K562 (cell line): ENCODE measurements at regions not wholly inside any gene's neighbourhood (a gene's known extent, or its start where the extent isn't known, plus 50 kb on each side); places are given as distances from the start of the nearest gene placed in this dataset.

Source experiments
- ATAC-seq: fragments of 200-7000 bp; cut with Tn5 transposase; 3 replicates; pipeline ENCODE4 v1.9.1; 2020; ENCODE audit warnings: moderate library complexity
- BruUV-seq: library from RNA; stranded (reverse); fragments of 400-500 nt; replicated peaks from 2 replicates; lab custom pipeline; 2021; lab: Mats Ljungman, UMichigan
- CTCF ChIA-PET: fragments of 300-600 bp; formaldehyde crosslinking; extraction: SDS; loops from one replicate; lab custom pipeline; 2021; ENCODE audit warnings: low intra/inter-chr PET ratio; lab: Yijun Ruan, JAX
- POLR2A ChIA-PET: fragments of 300-600, 350-650 bp; sonication (Branson Sonifier 250); formaldehyde crosslinking; extraction: SDS; loops from one replicate; lab custom pipeline; 2021; ENCODE audit warnings: antibody characterized with exemption, inconsistent platforms; lab: Yijun Ruan, JAX
- DNase-seq, 4 experiments: peaks; one replicate each; pipeline versions ENCODE4 v3.0.0 to v3.0.0-alpha.2; 2011 to 2018; ENCODE audit warnings: low spot score in 3 of 4, mixed read lengths in 3 of 4; ENCODE audit errors: extremely low read depth in 1 of 4
- FAIRE-seq: peaks from 2 replicates; lab custom pipeline; 2011; peaks lifted over from hg19 to GRCh38; lab: Jason Lieb, UNC
- H2AFZ ChIP-seq: 2 replicates; pipeline ENCODE4 v1.6.0; 2011; ENCODE audit warnings: low read depth, low read length, control low read depth, inconsistent platforms
- H3K27ac ChIP-seq: fragments of 200-600 bp; 3 replicates; pipeline ENCODE4 v1.8.0; 2011; ENCODE audit warnings: low read depth, mild to moderate bottlenecking, control low read depth, inconsistent platforms, low read length, moderate library complexity, mixed read lengths; ENCODE audit errors: extremely low read depth
- H3K27me3 ChIP-seq, 2 experiments: fragments of 300-600 bp in 1 of 2; 2 replicates in 1 of 2; 3 replicates in 1 of 2; pipeline versions ENCODE4 v1.6.0 to v1.8.0; 2011; ENCODE audit warnings: inconsistent platforms in 2 of 2, low read length in 2 of 2, mild to moderate bottlenecking in 1 of 2, mixed read lengths in 1 of 2, moderate library complexity in 1 of 2; ENCODE audit not compliant: control insufficient read depth in 2 of 2, insufficient read depth in 2 of 2
- H3K36me3 ChIP-seq: fragments of 300-600 bp; 3 replicates; pipeline ENCODE4 v1.8.0; 2011; ENCODE audit warnings: mild to moderate bottlenecking, low read length, inconsistent platforms; ENCODE audit not compliant: control insufficient read depth, insufficient read depth
- H3K4me1 ChIP-seq, 2 experiments: fragments of 200-600 bp in 1 of 2; replicated peaks in 1 of 2; 2 replicates in 1 of 2; 3 replicates in 1 of 2; pipeline versions ENCODE4 v1.5.1 to v1.8.0; 2011; ENCODE audit warnings: inconsistent platforms in 2 of 2, low read length in 2 of 2, mild to moderate bottlenecking in 1 of 2, mixed read lengths in 1 of 2, moderate library complexity in 1 of 2; ENCODE audit not compliant: control insufficient read depth in 2 of 2, insufficient read depth in 2 of 2
- H3K4me2 ChIP-seq: 2 replicates; pipeline ENCODE4 v1.6.1; 2011; ENCODE audit warnings: low read length, control low read depth, inconsistent platforms, mixed read lengths; ENCODE audit not compliant: insufficient read depth
- H3K4me3 ChIP-seq: fragments of 200-600 bp; sonication (generic), shearing (Covaris generic); 2 replicates; pipeline ENCODE4 v1.5.1; 2016; ENCODE audit warnings: control low read depth, inconsistent platforms
- H3K79me2 ChIP-seq: fragments of 200-600 bp; 3 replicates; pipeline ENCODE4 v1.8.0; 2011; ENCODE audit warnings: low read length, inconsistent platforms; ENCODE audit not compliant: control insufficient read depth, insufficient read depth
- H3K9ac ChIP-seq, 2 experiments: 2 replicates each; pipeline versions ENCODE4 v1.6.0 to v1.6.1; 2011; ENCODE audit warnings: low read depth in 2 of 2, low read length in 2 of 2, control low read depth in 1 of 2, inconsistent platforms in 1 of 2, mild to moderate bottlenecking in 1 of 2, mixed read lengths in 1 of 2; ENCODE audit not compliant: insufficient read depth in 1 of 2
- H3K9me1 ChIP-seq: one replicate; pipeline ENCODE4 v1.6.0; 2011; ENCODE audit warnings: inconsistent platforms, mild to moderate bottlenecking, low read length, moderate library complexity; ENCODE audit not compliant: control insufficient read depth, insufficient read depth
- H3K9me3 ChIP-seq: replicated peaks from 2 replicates; pipeline ENCODE4 v1.5.1; 2011; ENCODE audit warnings: low read depth, low read length, inconsistent platforms; ENCODE audit not compliant: control insufficient read depth, insufficient read depth
- H4K20me1 ChIP-seq: replicated peaks from 2 replicates; pipeline ENCODE4 v1.6.1; 2011; ENCODE audit warnings: low read length, inconsistent platforms, mixed read lengths; ENCODE audit not compliant: control insufficient read depth, insufficient read depth
- NUFIP1 ChIP-seq: fragments of 450-650 bp; IDR thresholded peaks from 2 replicates; pipeline ENCODE4 v1.6.1; 2018; ENCODE audit not compliant: partially characterized antibody
- OTX1 ChIP-seq: fragments of 450-650 bp; formaldehyde crosslinking; IDR thresholded peaks from 2 replicates; pipeline ENCODE4 v1.4.0; 2022; ENCODE audit warnings: mild to moderate bottlenecking
- RFX7 ChIP-seq: fragments of 250-450 bp; sonication (Bioruptor Pico); IDR thresholded peaks from 2 replicates; pipeline ENCODE4 v1.5.1; 2021; ENCODE audit warnings: mild to moderate bottlenecking
- SP1 ChIP-seq: sonication (generic); formaldehyde crosslinking; IDR thresholded peaks from 2 replicates; pipeline ENCODE4 v1.8.1; 2022; ENCODE audit warnings: mild to moderate bottlenecking, missing genetic modification reagents
- SP2 ChIP-seq: IDR thresholded peaks from 2 replicates; pipeline ENCODE4 v1.6.1; 2011; ENCODE audit warnings: mild to moderate bottlenecking, low read depth, low read length, moderate library complexity; ENCODE audit not compliant: poor library complexity, severe bottlenecking; ENCODE audit errors: extremely low read depth
- ZSCAN32 ChIP-seq: fragments of 450-650 bp; formaldehyde crosslinking; IDR thresholded peaks from 2 replicates; pipeline ENCODE4 v1.4.0; 2020; ENCODE audit warnings: mild to moderate bottlenecking, moderate library complexity
- WGBS: fragments of 100-300 bp; shearing (Covaris generic); methylation state at CpG from one replicate; pipeline ENCODE4 v1.1.6; 2016; ENCODE audit warnings: low coverage, mixed read lengths; ENCODE audit not compliant: insufficient coverage; ENCODE audit errors: missing lambda C conversion rate; 5-methylcytosine and 5-hydroxymethylcytosine counted together
- in situ Hi-C: fragments of 300-500 bp; cut with MboI; formaldehyde crosslinking; loops from 4 replicates; pipeline ENCODE4 v1.15.0; 2018; ENCODE audit warnings: inconsistent platforms, mixed read lengths
- intact Hi-C: fragments of 100-400 bp; cut with micrococcal nuclease; formaldehyde crosslinking; loops from 2 replicates; pipeline ENCODE4 v1.14.2; 2022
- TF ChIP-seq, protein P1 (sequence below): IDR thresholded peaks from 2 replicates; pipeline ENCODE4 v1.6.1; 2011; ENCODE audit warnings: borderline replicate concordance, low read depth, mild to moderate bottlenecking, moderate library complexity, low read length; ENCODE audit not compliant: insufficient read depth, poor library complexity, severe bottlenecking

DNA sequence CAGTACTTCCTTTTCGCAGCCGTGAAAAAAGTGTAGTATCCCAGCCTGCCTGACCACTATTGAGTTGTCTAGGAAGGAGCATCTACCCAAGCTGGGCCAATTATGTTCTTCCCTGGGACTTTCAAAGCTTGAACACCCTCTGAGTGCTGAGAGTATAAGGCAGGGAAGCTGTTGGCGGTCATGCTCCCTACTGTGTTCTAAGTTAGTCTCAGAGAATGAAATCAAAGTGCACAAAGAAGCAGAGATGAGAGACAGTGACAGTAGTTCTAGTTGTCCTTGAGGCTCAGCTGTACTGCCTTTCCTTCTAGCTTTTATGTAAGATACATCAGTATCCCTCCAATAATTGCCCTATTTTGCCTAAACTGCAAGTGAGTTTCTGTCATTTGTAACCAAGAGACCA is 427.1 kb upstream of the SEL1L start:
- ChIA-PET POLR2A (no interaction called here), CTCF (no interaction called here)
- intact Hi-C loops (no loop called here), in situ Hi-C loops (no loop called here)
- WGBS: 0% methylated on average over 3 of the region's 3 CpGs
- ATAC-seq (no peak), FAIRE-seq (no peak), DNase-seq (no peak)
- H2AFZ ChIP-seq: no peak overlapping the region
- H3K9me3 ChIP-seq: no peaks in the 10 kb centered on the region
- no peak overlapping the region for H3K9ac ChIP-seq
- no peaks in the 10 kb centered on the region for H3K36me3 ChIP-seq
- H3K4me1 ChIP-seq: no peaks in the 10 kb centered on the region
- H3K9me1 ChIP-seq: no peaks in the 10 kb centered on the region
- no TSS peak for BruUV-seq
- no peaks in the 10 kb centered on the region for H4K20me1 ChIP-seq
- H3K4me3 ChIP-seq: no peak overlapping the region
- no peak overlapping the region for H3K27ac ChIP-seq
- no peaks in the 10 kb centered on the region for H3K27me3 ChIP-seq
- no peak overlapping the region for H3K4me2 ChIP-seq
- no peak for TF ChIP-seq ZSCAN32
- TF ChIP-seq SP1 (CRISPR knock-in tag): no peak
- no peak for TF ChIP-seq RFX7 (CRISPR knock-in tag)
- no peak for TF ChIP-seq OTX1
- TF ChIP-seq, protein P1, sequence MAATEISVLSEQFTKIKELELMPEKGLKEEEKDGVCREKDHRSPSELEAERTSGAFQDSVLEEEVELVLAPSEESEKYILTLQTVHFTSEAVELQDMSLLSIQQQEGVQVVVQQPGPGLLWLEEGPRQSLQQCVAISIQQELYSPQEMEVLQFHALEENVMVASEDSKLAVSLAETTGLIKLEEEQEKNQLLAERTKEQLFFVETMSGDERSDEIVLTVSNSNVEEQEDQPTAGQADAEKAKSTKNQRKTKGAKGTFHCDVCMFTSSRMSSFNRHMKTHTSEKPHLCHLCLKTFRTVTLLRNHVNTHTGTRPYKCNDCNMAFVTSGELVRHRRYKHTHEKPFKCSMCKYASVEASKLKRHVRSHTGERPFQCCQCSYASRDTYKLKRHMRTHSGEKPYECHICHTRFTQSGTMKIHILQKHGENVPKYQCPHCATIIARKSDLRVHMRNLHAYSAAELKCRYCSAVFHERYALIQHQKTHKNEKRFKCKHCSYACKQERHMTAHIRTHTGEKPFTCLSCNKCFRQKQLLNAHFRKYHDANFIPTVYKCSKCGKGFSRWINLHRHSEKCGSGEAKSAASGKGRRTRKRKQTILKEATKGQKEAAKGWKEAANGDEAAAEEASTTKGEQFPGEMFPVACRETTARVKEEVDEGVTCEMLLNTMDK: no peak
- no peak for TF ChIP-seq NUFIP1
- no peak for TF ChIP-seq SP2
- no peaks in the 10 kb centered on the region for H3K79me2 ChIP-seq
